HL-60 (cell line): ENCODE measurements at regions not wholly inside any gene's neighbourhood (a gene's known extent, or its start where the extent isn't known, plus 50 kb on each side); places are given as distances from the start of the nearest gene placed in this dataset.

Experiments
- DNase-seq, 2 experiments: peaks; one replicate each; pipeline ENCODE4 v3.0.0-alpha.2; 2010 to 2020; ENCODE audit warnings: low read depth in 1 of 2, low spot score in 1 of 2
- H3K27ac ChIP-seq: fragments of 250-450 bp; sonication (Bioruptor Pico); replicated peaks from 2 replicates; pipeline ENCODE4 v1.5.1; 2020; ENCODE audit warnings: mild to moderate bottlenecking, moderate library complexity
- H3K27me3 ChIP-seq: fragments of 250-450 bp; sonication (Bioruptor Pico); 2 replicates; pipeline ENCODE4 v1.5.1; 2021; ENCODE audit warnings: mild to moderate bottlenecking, moderate library complexity; ENCODE audit not compliant: insufficient read depth, poor library complexity, severe bottlenecking
- H3K4me3 ChIP-seq: replicated peaks from 2 replicates; pipeline ENCODE4 v1.5.1; 2011; ENCODE audit warnings: mild to moderate bottlenecking, control low read depth, low read length; ENCODE audit not compliant: insufficient read depth
- CTCF ChIP-seq: IDR thresholded peaks from one replicate; pipeline ENCODE4 v1.5.1; 2011; ENCODE audit warnings: low read length, control low read depth, inconsistent platforms; ENCODE audit not compliant: insufficient read depth
- GABPA ChIP-seq: IDR thresholded peaks from 2 replicates; pipeline ENCODE4 v1.6.1; 2012; ENCODE audit warnings: low read depth
- POLR2AphosphoS5 ChIP-seq: IDR thresholded peaks from 2 replicates; pipeline ENCODE4 v1.6.1; 2012; ENCODE audit warnings: low read depth
- REST ChIP-seq: IDR thresholded peaks from 2 replicates; pipeline ENCODE4 v1.6.1; 2012; ENCODE audit warnings: low read depth; ENCODE audit not compliant: insufficient replicate concordance
- SPI1 ChIP-seq: IDR thresholded peaks from 2 replicates; pipeline ENCODE4 v1.6.1; 2012; ENCODE audit warnings: low read depth, mild to moderate bottlenecking, borderline replicate concordance

- no peak for DNase-seq
- TF ChIP-seq REST = no peak
- TF ChIP-seq CTCF = no peak
- no peak for TF ChIP-seq SPI1
- no peak for TF ChIP-seq GABPA
- TF ChIP-seq POLR2AphosphoS5 = no peak
- Histone ChIP-seq H3K4me3 (no peak overlapping the region), H3K27ac (no peak overlapping the region), H3K27me3 (no peaks in the 10 kb centered on the region)
Measured at GRCh38 chr10:78358982-78359381, 325.3 kb downstream of the RPS24 start.

- Histone ChIP-seq H3K27ac (no peak overlapping the region), H3K4me3 (no peak overlapping the region), H3K27me3 (no peaks in the 10 kb centered on the region)
- TF ChIP-seq CTCF (no peak), REST (no peak), POLR2AphosphoS5 (no peak)
- DNase-seq = no peak
Measured at GRCh38 chr10:78359640-78360091, 326.0 kb downstream of the RPS24 start.

- TF ChIP-seq POLR2AphosphoS5 (no peak), GABPA (no peak), SPI1 (no peak), REST (no peak), CTCF (no peak)
- DNase-seq = no peak
- Histone ChIP-seq H3K27ac (no peak overlapping the region), H3K27me3 (no peaks in the 10 kb centered on the region), H3K4me3 (no peak overlapping the region)
Measured at GRCh38 chr10:78360284-78360683, 326.6 kb downstream of the RPS24 start.
